Sigmoid colon (tissue), 4 donors: ENCODE measurements at regions not wholly inside any gene's neighbourhood (a gene's known extent, or its start where the extent isn't known, plus 50 kb on each side); places are given as distances from the start of the nearest gene placed in this dataset.

Experiments used
- CTCF ChIP-seq, 4 experiments: fragments of 450-650 bp in 3 of 4; fragments of 200-600 bp in 1 of 4; IDR thresholded peaks; one replicate each; pipeline ENCODE4 v1.5.1; 2016 to 2019; ENCODE audit warnings: antibody characterized with exemption in 4 of 4, mild to moderate bottlenecking in 3 of 4, moderate library complexity in 2 of 4
- EP300 ChIP-seq, 4 donors: sonication (generic); formaldehyde crosslinking; IDR thresholded peaks; one replicate each; pipeline ENCODE4 v1.6.1; 2017; ENCODE audit warnings: antibody characterized with exemption in 4 of 4
- POLR2A ChIP-seq, 2 donors: fragments of 450-650 bp; IDR thresholded peaks; one replicate each; pipeline ENCODE4 v1.6.1; 2016; ENCODE audit warnings: antibody characterized with exemption in 2 of 2, mild to moderate bottlenecking in 2 of 2, moderate library complexity in 2 of 2
- POLR2AphosphoS5 ChIP-seq, 4 donors: sonication (generic); formaldehyde crosslinking; IDR thresholded peaks; one replicate each; pipeline ENCODE4 v1.6.1; 2017; ENCODE audit warnings: antibody characterized with exemption in 4 of 4

- TF ChIP-seq CTCF (IDR thresholded peaks at IDR 0.05): no peak
- no peak for TF ChIP-seq EP300 (IDR thresholded peaks at IDR 0.05)
- no peak for TF ChIP-seq POLR2A (IDR thresholded peaks at IDR 0.05)
- TF ChIP-seq POLR2AphosphoS5 (IDR thresholded peaks at IDR 0.05): no peak
Observed at GRCh38 chr4:81828991-81829390, 357.3 kb upstream of the RASGEF1B start.
